Smooth muscle cell (in vitro differentiated cells): ENCODE measurements at regions not wholly inside any gene's neighbourhood (a gene's known extent, or its start where the extent isn't known, plus 50 kb on each side); places are given as distances from the start of the nearest gene placed in this dataset.
"Not testable (repeated sequence)": the region's sequence is repeated elsewhere in the genome, so short reads cannot be mapped to it uniquely, and the experiment has no call there.

Experiments
- DNase-seq: peaks from one replicate; lab custom pipeline; 2025; ENCODE audit not compliant: unreplicated experiment; lab: John Stamatoyannopoulos, UW
- H2AFZ ChIP-seq: fragments of 200-600 bp; sonication (generic); 2 replicates; pipeline ENCODE4 v1.6.0; 2016; ENCODE audit warnings: antibody characterized with exemption, low read depth, mild to moderate bottlenecking
- H3F3A ChIP-seq: fragments of 200-600 bp; sonication (generic); 2 replicates; pipeline ENCODE4 v1.6.0; 2017; ENCODE audit warnings: antibody characterized with exemption, low read depth
- H3K27ac ChIP-seq: fragments of 200-600 bp; sonication (generic); 2 replicates; pipeline ENCODE4 v1.5.1; 2016; ENCODE audit warnings: low read depth, mild to moderate bottlenecking
- H3K27me3 ChIP-seq: fragments of 200-600 bp; sonication (generic); 2 replicates; pipeline ENCODE4 v1.6.1; 2016; ENCODE audit warnings: low read depth, mild to moderate bottlenecking
- H3K36me3 ChIP-seq: fragments of 200-600 bp; sonication (generic); 2 replicates; pipeline ENCODE4 v1.5.1; 2016; ENCODE audit warnings: low read depth
- H3K4me1 ChIP-seq: fragments of 200-600 bp; sonication (generic); 2 replicates; pipeline ENCODE4 v1.5.1; 2016; ENCODE audit warnings: low read depth
- H3K4me2 ChIP-seq: fragments of 200-600 bp; sonication (generic); 2 replicates; pipeline ENCODE4 v1.6.0; 2016; ENCODE audit warnings: mild to moderate bottlenecking
- H3K4me3 ChIP-seq: fragments of 200-600 bp; sonication (generic); 2 replicates; pipeline ENCODE4 v1.5.1; 2016; ENCODE audit warnings: mild to moderate bottlenecking
- H3K79me2 ChIP-seq: fragments of 200-600 bp; sonication (generic); 2 replicates; pipeline ENCODE4 v1.6.0; 2016; ENCODE audit warnings: low read depth, mild to moderate bottlenecking
- H3K9ac ChIP-seq: fragments of 200-600 bp; sonication (generic); 2 replicates; pipeline ENCODE4 v1.6.0; 2016; ENCODE audit warnings: low read depth
- H3K9me3 ChIP-seq: fragments of 200-600 bp; sonication (generic); replicated peaks from 2 replicates; pipeline ENCODE4 v1.5.1; 2016; ENCODE audit warnings: low read depth
- H4K20me1 ChIP-seq: fragments of 200-600 bp; sonication (generic); 2 replicates; pipeline ENCODE4 v1.6.0; 2016; ENCODE audit warnings: low read depth
- CTCF ChIP-seq: fragments of 200-600 bp; sonication (generic); IDR thresholded peaks from 2 replicates; pipeline ENCODE4 v1.5.1; 2017; ENCODE audit warnings: borderline replicate concordance, mild to moderate bottlenecking, antibody characterized with exemption; ENCODE audit not compliant: insufficient read depth, poor library complexity, severe bottlenecking
- WGBS: methylation state at CpG from one replicate; pipeline ENCODE4 v1.1.7; 2016; ENCODE audit warnings: low lambda C conversion rate; 5-methylcytosine and 5-hydroxymethylcytosine counted together

GRCh38 chr12:46585854-46586621, 213.5 kb upstream of the SLC38A2 start:
- Histone ChIP-seq H3K27me3 (no peaks in the 10 kb centered on the region), H3F3A (no peaks in the 10 kb centered on the region), H3K4me1 (peaks cover 9% of the 10 kb centered on the region), H3K79me2 (no peaks in the 10 kb centered on the region), H3K4me2 (peak overlapping the region; percentile 29), H2AFZ (peak overlapping the region; percentile 30), H3K4me3 (no peak overlapping the region), H3K27ac (no peak overlapping the region), H4K20me1 (no peaks in the 10 kb centered on the region), H3K9ac (no peak overlapping the region), H3K9me3 (no peaks in the 10 kb centered on the region), H3K36me3 (no peaks in the 10 kb centered on the region)
- no peak for DNase-seq
- WGBS = 67% methylated on average over 7 of the region's 7 CpGs
- no peak for TF ChIP-seq CTCF

- H3K9ac ChIP-seq, DNase-seq, H3K9me3 ChIP-seq, H3K4me3 ChIP-seq, H4K20me1 ChIP-seq, H3K4me1 ChIP-seq, H3K79me2 ChIP-seq, H3F3A ChIP-seq, H3K36me3 ChIP-seq, H3K4me2 ChIP-seq, H3K27me3 ChIP-seq, H3K27ac ChIP-seq, H2AFZ ChIP-seq: not testable (repeated sequence)
- 95% methylated on average over 4 of the region's 4 CpGs for WGBS
These were observed 211.5 kb upstream of the SLC38A2 start for GRCh38 chr12:46584098-46584497.

GRCh38 chr12:46581990-46582389, 209.4 kb upstream of the SLC38A2 start:
- H3K9me3 ChIP-seq, H3K36me3 ChIP-seq: not testable (repeated sequence)

GRCh38 chr12:46580445-46580844, 207.9 kb upstream of the SLC38A2 start:
- no peak for DNase-seq
- H4K20me1 ChIP-seq = no peaks in the 10 kb centered on the region

More at GRCh38 chr12:46581990-46582389, 209.4 kb upstream of the SLC38A2 start:
- not testable (repeated sequence) for H3K4me3 ChIP-seq, H4K20me1 ChIP-seq, H3K27ac ChIP-seq, H3K9ac ChIP-seq, H3F3A ChIP-seq, DNase-seq, H3K4me1 ChIP-seq, H3K27me3 ChIP-seq, H3K4me2 ChIP-seq, H2AFZ ChIP-seq, H3K79me2 ChIP-seq
- 83% methylated on average over 2 of the region's 2 CpGs for WGBS

More at GRCh38 chr12:46580445-46580844, 207.9 kb upstream of the SLC38A2 start:
- Histone ChIP-seq H3K4me1 (no peaks in the 10 kb centered on the region), H3K9me3 (no peaks in the 10 kb centered on the region), H3F3A (no peaks in the 10 kb centered on the region), H3K79me2 (no peaks in the 10 kb centered on the region), H3K9ac (no peak overlapping the region), H3K27me3 (no peaks in the 10 kb centered on the region), H3K36me3 (no peaks in the 10 kb centered on the region), H2AFZ (no peak overlapping the region), H3K4me2 (no peak overlapping the region), H3K4me3 (no peak overlapping the region), H3K27ac (no peak overlapping the region)
- no peak for TF ChIP-seq CTCF
- WGBS = 100% methylated on average over 1 of the region's 1 CpG
